ENCODE measurements at regions not wholly inside any gene's neighbourhood (a gene's known extent, or its start where the extent isn't known, plus 50 kb on each side); places are given as distances from the start of the nearest gene placed in this dataset.

DNA sequence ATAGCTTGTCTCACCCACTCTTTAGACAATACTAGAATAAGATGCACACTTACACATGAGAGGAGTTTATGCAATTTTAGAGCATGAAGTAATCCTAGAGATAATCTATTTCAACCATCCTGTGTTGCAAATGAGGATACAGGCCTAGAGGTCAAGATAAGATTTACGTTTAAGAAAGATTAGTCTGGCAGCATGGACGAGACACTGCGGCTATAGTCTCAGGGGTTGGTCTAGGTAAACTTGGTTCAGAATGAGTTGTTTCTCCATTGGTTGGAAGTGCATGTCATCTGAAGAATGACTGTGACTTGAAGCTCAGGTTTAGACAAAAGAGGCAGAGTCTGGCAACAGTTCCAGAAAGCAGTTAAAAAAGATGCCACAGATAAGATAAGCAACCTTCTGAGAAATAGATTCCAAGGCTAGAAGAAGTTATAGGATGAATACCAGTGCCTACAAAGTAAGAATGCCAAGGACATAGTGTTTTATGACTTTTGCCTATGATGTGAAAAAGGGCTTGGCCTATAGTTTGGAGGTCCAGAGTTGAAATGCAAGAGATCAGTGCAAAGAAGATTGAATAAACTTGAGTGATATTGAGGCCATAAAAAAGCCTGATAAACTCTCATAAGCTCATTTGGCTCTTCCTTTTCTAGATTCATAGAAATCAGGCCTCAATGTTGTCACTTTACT lies 631.0 kb downstream of the SQOR start:
- no peaks in the 10 kb centered on the region for H3K4me1 ChIP-seq (ENCODE audit: control insufficient read depth, insufficient read depth, low read length)
- H3K4me2 ChIP-seq (ENCODE audit: low read length): no peak overlapping the region
- peaks cover 16% of the 10 kb centered on the region for H3K9me3 ChIP-seq (replicated peaks; ENCODE audit: low read length)
- no peak overlapping the region for H3K4me3 ChIP-seq (ENCODE audit: low read length)
- H3K9ac ChIP-seq (ENCODE audit: low read depth, low read length): no peak overlapping the region
- H3K27me3 ChIP-seq (ENCODE audit: control insufficient read depth, insufficient read depth, low read length): no peaks in the 10 kb centered on the region
- H3K36me3 ChIP-seq (ENCODE audit: insufficient read depth, low read length): no peaks in the 10 kb centered on the region

DNA sequence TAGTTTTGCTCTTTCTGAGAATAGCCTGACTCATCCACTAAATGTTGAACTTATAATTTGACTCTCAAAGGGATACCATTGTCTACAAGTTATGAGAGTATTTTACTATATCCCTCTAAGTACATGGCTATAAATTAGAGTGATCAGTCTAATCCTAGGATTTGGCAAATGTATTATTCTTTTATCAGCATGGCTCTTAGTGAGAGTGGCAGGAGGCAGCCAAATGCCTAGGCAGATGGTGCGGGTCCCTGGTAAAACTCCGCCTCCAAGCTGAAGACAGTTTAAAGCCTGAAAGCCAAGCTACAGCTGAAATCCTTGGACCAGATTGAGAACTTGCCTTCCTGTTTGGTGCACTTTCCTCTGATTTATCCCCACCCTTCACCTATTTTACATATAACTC lies 631.8 kb downstream of the SQOR start:
- Histone ChIP-seq H3K4me1 (ENCODE audit: control insufficient read depth, insufficient read depth, low read length) (no peaks in the 10 kb centered on the region), H3K9me3 (replicated peaks; ENCODE audit: low read length) (peaks cover 17% of the 10 kb centered on the region), H3K4me2 (ENCODE audit: low read length) (no peak overlapping the region), H3K4me3 (ENCODE audit: low read length) (no peak overlapping the region), H3K27me3 (ENCODE audit: control insufficient read depth, insufficient read depth, low read length) (no peaks in the 10 kb centered on the region), H3K9ac (ENCODE audit: low read depth, low read length) (no peak overlapping the region), H3K36me3 (ENCODE audit: insufficient read depth, low read length) (no peaks in the 10 kb centered on the region)

DNA sequence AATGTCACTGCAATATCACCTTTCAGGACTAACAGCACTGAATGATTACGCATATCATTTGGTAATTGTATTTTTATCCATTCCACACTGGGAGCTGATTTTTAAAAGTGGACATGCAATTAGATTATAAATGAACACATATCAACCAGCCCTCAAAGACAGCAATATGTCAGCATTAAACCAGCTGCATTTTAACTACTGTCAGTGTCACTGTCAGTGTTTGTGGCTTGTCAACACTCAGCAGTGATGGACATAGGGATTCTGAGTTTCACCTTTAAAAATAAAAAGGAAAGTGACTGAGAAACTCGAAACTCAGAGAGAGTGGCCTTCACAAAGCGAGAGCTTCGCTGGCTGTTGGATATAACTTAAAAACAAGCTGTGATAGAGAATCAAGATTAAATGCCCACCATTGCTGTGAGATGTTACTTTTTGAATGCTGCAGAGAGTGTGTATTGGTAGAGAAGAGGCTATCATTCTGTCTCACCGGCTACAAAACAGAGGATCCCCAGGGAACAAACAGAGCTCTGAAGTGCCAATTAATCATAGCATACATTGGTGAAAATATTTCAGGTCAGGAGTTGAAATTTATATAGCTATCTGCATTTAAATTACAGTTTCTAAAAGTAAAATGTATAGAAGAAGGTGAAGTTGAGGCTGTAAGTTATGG lies 635.8 kb downstream of the SQOR start:
- no peak overlapping the region for H3K4me3 ChIP-seq (ENCODE audit: low read length)
- H3K9me3 ChIP-seq (replicated peaks; ENCODE audit: low read length): peaks cover 7% of the 10 kb centered on the region
- no peak overlapping the region for H3K9ac ChIP-seq (ENCODE audit: low read depth, low read length)
- no peak overlapping the region for H3K4me2 ChIP-seq (ENCODE audit: low read length)
- H3K27me3 ChIP-seq (ENCODE audit: control insufficient read depth, insufficient read depth, low read length): no peaks in the 10 kb centered on the region
- no peaks in the 10 kb centered on the region for H3K4me1 ChIP-seq (ENCODE audit: control insufficient read depth, insufficient read depth, low read length)
- H3K36me3 ChIP-seq (ENCODE audit: insufficient read depth, low read length): no peaks in the 10 kb centered on the region

DNA sequence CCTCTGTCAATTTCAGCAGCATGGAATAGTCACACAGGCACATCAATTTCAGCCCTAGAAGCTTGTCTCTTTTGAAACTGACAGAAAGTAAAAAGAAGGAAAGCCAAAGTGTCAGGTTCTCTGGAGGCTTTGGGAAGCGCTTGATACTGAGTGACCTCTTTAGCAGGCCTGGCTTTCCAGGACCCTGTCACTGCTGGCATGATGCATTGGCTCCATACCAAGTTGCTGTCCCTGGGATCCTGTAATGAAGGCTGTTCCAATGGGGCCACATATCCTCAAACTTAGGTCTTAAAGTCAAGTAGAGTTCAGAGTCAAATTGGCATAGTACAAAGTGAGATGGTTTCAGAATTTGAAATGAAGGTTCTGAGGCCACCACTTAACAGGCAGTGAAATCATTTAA lies 640.9 kb downstream of the SQOR start:
- Histone ChIP-seq H3K4me3 (ENCODE audit: low read length) (no peak overlapping the region), H3K9me3 (replicated peaks; ENCODE audit: low read length) (peaks cover 7% of the 10 kb centered on the region), H3K4me1 (ENCODE audit: control insufficient read depth, insufficient read depth, low read length) (no peaks in the 10 kb centered on the region), H3K36me3 (ENCODE audit: insufficient read depth, low read length) (no peaks in the 10 kb centered on the region), H3K27me3 (ENCODE audit: control insufficient read depth, insufficient read depth, low read length) (no peaks in the 10 kb centered on the region), H3K9ac (ENCODE audit: low read depth, low read length) (no peak overlapping the region), H3K4me2 (ENCODE audit: low read length) (no peak overlapping the region)

DNA sequence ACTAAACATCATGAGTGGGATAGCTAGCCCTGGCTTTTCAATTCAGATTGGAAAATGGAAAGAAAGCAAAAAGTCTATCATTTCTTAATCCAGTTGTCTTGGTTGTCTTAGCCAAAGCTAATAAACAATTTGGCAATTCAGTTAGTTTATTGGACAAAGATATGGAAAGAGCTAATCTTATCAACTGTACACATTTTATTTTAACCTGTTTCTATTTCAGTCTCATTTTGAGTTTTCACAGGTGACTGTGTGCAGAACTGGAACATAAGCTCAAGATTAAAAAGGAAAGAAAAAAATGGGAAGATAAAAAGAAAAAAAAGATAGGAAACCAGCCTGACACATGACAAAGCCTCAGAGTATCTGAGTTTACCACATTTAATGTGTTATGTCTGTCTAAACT lies 642.6 kb downstream of the SQOR start:
- H3K9me3 ChIP-seq (replicated peaks; ENCODE audit: low read length): no peaks in the 10 kb centered on the region
- H3K9ac ChIP-seq (ENCODE audit: low read depth, low read length): no peak overlapping the region
- no peaks in the 10 kb centered on the region for H3K4me1 ChIP-seq (ENCODE audit: control insufficient read depth, insufficient read depth, low read length)
- H3K4me3 ChIP-seq (ENCODE audit: low read length): no peak overlapping the region
- no peaks in the 10 kb centered on the region for H3K36me3 ChIP-seq (ENCODE audit: insufficient read depth, low read length)
- H3K27me3 ChIP-seq (ENCODE audit: control insufficient read depth, insufficient read depth, low read length): no peaks in the 10 kb centered on the region
- no peak overlapping the region for H3K4me2 ChIP-seq (ENCODE audit: low read length)

DNA sequence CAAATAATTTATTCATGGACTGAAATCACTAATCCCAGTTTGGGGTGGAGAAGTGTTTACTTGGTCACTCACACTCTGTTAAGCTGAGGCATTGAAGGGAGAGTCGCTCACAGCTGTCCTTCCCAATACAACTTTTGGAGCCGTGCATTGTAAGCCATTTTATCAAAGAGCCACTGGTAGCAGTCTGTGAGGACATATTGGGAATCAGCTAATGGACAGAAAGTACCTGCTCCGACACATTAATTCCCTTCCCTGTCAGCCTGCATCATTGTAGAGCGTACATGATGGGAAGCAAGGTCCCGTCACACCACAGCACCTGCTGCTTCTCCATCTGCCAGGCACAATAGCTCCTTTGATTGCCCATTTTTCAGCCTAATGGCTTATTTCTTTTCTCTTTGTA lies 643.2 kb downstream of the SQOR start:
- Histone ChIP-seq H3K4me2 (ENCODE audit: low read length) (no peak overlapping the region), H3K4me3 (ENCODE audit: low read length) (no peak overlapping the region), H3K27me3 (ENCODE audit: control insufficient read depth, insufficient read depth, low read length) (no peaks in the 10 kb centered on the region), H3K9me3 (replicated peaks; ENCODE audit: low read length) (no peaks in the 10 kb centered on the region), H3K9ac (ENCODE audit: low read depth, low read length) (no peak overlapping the region), H3K4me1 (ENCODE audit: control insufficient read depth, insufficient read depth, low read length) (no peaks in the 10 kb centered on the region), H3K36me3 (ENCODE audit: insufficient read depth, low read length) (no peaks in the 10 kb centered on the region)

DNA sequence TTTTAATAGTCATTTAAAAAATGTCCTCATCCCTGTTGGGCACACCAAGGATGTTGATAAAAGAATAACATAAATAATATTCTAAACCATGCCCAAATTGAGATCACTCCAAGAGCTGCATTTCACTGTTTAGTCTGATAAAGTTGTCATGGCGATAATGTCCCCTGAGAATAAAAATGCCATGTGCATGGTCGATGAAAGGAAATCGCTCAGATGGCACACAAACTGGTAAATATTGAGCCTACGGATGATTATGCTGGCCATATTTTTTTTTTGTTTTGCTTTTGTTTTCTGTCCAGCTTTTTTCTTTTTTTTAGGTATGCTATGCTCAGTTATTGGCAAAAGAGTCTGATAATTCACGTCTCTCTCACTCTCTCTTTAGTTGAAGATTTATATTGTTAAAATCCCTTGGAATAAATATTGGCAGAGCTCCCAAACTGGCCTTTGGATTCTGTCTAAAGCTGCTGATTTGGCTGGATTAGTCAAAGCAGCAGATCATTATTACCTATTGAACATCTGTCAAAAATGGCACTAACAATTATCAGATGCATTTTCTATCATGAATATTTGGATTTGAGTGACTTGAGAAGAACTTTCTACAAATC lies 643.8 kb downstream of the SQOR start:
- Histone ChIP-seq H3K9me3 (replicated peaks; ENCODE audit: low read length) (no peaks in the 10 kb centered on the region), H3K4me2 (ENCODE audit: low read length) (no peak overlapping the region), H3K4me1 (ENCODE audit: control insufficient read depth, insufficient read depth, low read length) (no peaks in the 10 kb centered on the region), H3K4me3 (ENCODE audit: low read length) (no peak overlapping the region), H3K36me3 (ENCODE audit: insufficient read depth, low read length) (no peaks in the 10 kb centered on the region), H3K27me3 (ENCODE audit: control insufficient read depth, insufficient read depth, low read length) (no peaks in the 10 kb centered on the region), H3K9ac (ENCODE audit: low read depth, low read length) (no peak overlapping the region)

DNA sequence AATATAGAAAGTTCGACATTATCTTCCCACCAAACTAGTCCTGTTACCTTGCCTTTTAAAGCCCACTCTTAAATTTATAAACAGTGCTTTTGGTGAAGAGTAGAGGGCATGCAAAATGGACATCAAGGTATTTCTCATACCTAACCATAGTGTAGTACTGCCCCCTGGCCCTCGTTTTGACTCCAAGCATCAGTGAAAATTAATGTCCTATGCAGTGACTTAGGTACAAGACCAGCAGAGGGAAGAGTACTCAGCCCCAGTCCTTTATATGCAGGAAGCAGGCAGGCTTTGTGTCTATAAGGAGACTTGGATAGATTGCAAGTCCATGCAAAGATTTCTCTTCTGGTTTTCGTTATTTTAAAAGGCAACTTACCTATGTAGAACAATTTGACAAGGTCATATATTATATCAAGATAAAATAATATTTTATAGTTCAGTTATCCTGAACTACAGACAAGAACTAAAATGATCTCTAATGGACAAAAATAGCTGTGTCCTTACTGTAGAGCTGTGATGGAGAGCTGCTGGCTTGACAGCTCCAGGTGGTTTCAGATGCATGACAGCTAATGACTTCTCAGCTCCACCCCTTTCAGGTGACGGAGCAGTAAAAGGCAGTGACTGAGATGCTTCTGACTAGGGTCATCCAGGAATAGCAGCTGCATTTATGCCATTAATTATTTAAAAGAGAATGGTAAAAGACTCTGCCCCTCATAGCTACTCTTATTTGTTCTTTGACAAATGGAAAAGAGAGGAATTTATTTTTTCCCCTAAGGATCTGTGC lies 646.1 kb downstream of the SQOR start:
- H3K36me3 ChIP-seq (ENCODE audit: insufficient read depth, low read length): no peaks in the 10 kb centered on the region
- no peaks in the 10 kb centered on the region for H3K4me1 ChIP-seq (ENCODE audit: control insufficient read depth, insufficient read depth, low read length)
- H3K9ac ChIP-seq (ENCODE audit: low read depth, low read length): no peak overlapping the region
- no peak overlapping the region for H3K4me2 ChIP-seq (ENCODE audit: low read length)
- no peaks in the 10 kb centered on the region for H3K27me3 ChIP-seq (ENCODE audit: control insufficient read depth, insufficient read depth, low read length)
- no peak overlapping the region for H3K4me3 ChIP-seq (ENCODE audit: low read length)
- no peaks in the 10 kb centered on the region for H3K9me3 ChIP-seq (replicated peaks; ENCODE audit: low read length)

DNA sequence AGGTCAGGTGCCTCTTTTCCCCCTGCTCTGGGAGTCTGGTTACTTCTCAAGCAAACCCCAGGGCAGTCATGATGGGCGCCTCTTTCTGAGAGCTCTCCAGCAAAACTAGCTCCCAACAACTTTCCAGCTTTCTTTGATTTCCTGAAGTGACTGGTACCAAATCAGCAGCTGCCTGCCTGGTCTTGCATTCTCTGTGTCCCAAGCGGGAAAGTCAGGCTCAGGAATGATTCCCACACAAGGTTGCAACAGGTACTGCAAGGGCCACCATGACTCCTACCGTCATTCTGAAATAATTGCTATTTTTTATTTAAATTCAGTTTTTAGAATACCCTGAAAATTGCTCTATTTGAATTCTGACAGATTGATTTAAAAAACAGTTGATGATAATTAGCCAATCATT lies 658.7 kb downstream of the SQOR start:
- Histone ChIP-seq H3K36me3 (ENCODE audit: insufficient read depth, low read length) (no peaks in the 10 kb centered on the region), H3K4me2 (ENCODE audit: low read length) (no peak overlapping the region), H3K4me3 (ENCODE audit: low read length) (no peak overlapping the region), H3K9ac (ENCODE audit: low read depth, low read length) (no peak overlapping the region), H3K27me3 (ENCODE audit: control insufficient read depth, insufficient read depth, low read length) (no peaks in the 10 kb centered on the region), H3K4me1 (ENCODE audit: control insufficient read depth, insufficient read depth, low read length) (no peaks in the 10 kb centered on the region), H3K9me3 (replicated peaks; ENCODE audit: low read length) (peaks cover 9% of the 10 kb centered on the region)

DNA sequence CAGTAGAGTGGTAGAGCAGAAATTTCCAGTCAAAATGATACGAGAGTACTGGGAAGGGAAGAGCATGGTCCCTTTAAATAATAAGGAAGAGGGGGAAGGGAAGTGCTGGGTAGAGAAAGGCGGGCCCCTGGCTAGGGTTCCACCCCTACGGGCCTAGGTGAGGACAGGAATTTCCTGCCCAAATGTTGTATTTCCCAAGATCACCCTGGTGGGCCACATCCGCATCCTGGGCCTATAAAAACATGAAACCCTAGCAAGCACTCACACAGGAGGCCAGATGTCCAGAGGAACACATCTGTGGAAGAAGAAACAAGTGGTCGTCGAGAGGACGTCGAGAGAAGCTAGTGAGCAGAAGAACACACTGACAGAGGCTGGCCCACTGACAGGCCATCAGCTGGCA lies 661.2 kb downstream of the SQOR start:
- Histone ChIP-seq H3K4me3 (ENCODE audit: low read length) (no peak overlapping the region), H3K36me3 (ENCODE audit: insufficient read depth, low read length) (no peaks in the 10 kb centered on the region), H3K9me3 (replicated peaks; ENCODE audit: low read length) (peaks cover 5% of the 10 kb centered on the region), H3K27me3 (ENCODE audit: control insufficient read depth, insufficient read depth, low read length) (no peaks in the 10 kb centered on the region), H3K9ac (ENCODE audit: low read depth, low read length) (no peak overlapping the region), H3K4me1 (ENCODE audit: control insufficient read depth, insufficient read depth, low read length) (no peaks in the 10 kb centered on the region), H3K4me2 (ENCODE audit: low read length) (no peak overlapping the region)

DNA sequence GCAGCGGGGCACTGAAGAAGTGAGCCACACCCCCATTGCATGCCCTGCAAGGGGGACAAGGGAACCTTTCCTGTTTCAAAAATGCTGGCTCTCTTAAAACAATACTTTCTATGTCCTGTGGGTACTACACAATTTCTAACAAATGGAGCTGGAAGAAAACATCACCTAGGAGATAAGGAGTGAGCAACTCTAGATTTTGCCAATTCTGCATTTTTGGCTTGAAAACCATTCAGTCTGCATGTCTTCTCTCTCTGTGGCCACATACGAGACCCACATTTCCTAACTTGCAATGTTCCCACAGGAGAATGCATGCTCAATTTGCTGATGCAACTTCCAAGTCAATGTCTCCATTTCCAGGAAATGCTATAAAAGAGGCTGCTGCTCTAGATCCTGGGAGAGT lies 662.0 kb downstream of the SQOR start:
- H3K9me3 ChIP-seq (replicated peaks; ENCODE audit: low read length): peaks cover 5% of the 10 kb centered on the region
- no peaks in the 10 kb centered on the region for H3K4me1 ChIP-seq (ENCODE audit: control insufficient read depth, insufficient read depth, low read length)
- H3K4me3 ChIP-seq (ENCODE audit: low read length): no peak overlapping the region
- H3K9ac ChIP-seq (ENCODE audit: low read depth, low read length): no peak overlapping the region
- no peak overlapping the region for H3K4me2 ChIP-seq (ENCODE audit: low read length)
- H3K36me3 ChIP-seq (ENCODE audit: insufficient read depth, low read length): no peaks in the 10 kb centered on the region
- H3K27me3 ChIP-seq (ENCODE audit: control insufficient read depth, insufficient read depth, low read length): no peaks in the 10 kb centered on the region

All from skeletal muscle satellite cell (primary cell).